Transverse colon (tissue), 4 donors: ENCODE measurements at regions not wholly inside any gene's neighbourhood (a gene's known extent, or its start where the extent isn't known, plus 50 kb on each side); places are given as distances from the start of the nearest gene placed in this dataset.

ENCODE experiments used
- EP300 ChIP-seq: sonication (generic); formaldehyde crosslinking; IDR thresholded peaks from one replicate; pipeline ENCODE4 v1.6.1; 2017; ENCODE audit warnings: antibody characterized with exemption, low read depth
- POLR2A ChIP-seq: fragments of 450-650 bp; IDR thresholded peaks from one replicate; pipeline ENCODE4 v1.6.1; 2016; ENCODE audit warnings: antibody characterized with exemption, mild to moderate bottlenecking, moderate library complexity
- POLR2AphosphoS5 ChIP-seq, 3 donors: sonication (generic); formaldehyde crosslinking; IDR thresholded peaks; one replicate each; pipeline ENCODE4 v1.6.1; 2016; ENCODE audit warnings: antibody characterized with exemption in 3 of 3
- TF ChIP-seq, protein P1 (sequence below), 5 experiments: fragments of 200-600 bp in 3 of 5; fragments of 450-650 bp in 2 of 5; sonication (generic) in 3 of 5; IDR thresholded peaks; 1 replicate in 2 of 5; 2 replicates in 3 of 5; pipeline ENCODE4 v1.5.1; 2016 to 2017; ENCODE audit warnings: antibody characterized with exemption in 5 of 5, inconsistent platforms in 3 of 5, mild to moderate bottlenecking in 2 of 5, moderate library complexity in 1 of 5

- TF ChIP-seq, protein P1, sequence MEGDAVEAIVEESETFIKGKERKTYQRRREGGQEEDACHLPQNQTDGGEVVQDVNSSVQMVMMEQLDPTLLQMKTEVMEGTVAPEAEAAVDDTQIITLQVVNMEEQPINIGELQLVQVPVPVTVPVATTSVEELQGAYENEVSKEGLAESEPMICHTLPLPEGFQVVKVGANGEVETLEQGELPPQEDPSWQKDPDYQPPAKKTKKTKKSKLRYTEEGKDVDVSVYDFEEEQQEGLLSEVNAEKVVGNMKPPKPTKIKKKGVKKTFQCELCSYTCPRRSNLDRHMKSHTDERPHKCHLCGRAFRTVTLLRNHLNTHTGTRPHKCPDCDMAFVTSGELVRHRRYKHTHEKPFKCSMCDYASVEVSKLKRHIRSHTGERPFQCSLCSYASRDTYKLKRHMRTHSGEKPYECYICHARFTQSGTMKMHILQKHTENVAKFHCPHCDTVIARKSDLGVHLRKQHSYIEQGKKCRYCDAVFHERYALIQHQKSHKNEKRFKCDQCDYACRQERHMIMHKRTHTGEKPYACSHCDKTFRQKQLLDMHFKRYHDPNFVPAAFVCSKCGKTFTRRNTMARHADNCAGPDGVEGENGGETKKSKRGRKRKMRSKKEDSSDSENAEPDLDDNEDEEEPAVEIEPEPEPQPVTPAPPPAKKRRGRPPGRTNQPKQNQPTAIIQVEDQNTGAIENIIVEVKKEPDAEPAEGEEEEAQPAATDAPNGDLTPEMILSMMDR (IDR thresholded peaks at IDR 0.05) = no peak
- TF ChIP-seq POLR2A (no peak), POLR2AphosphoS5 (IDR thresholded peaks at IDR 0.05) (no peak), EP300 (no peak)
Observed at GRCh38 chr11:122309262-122309925, 193.4 kb upstream of the BLID start.
